ENCODE measurements at regions not wholly inside any gene's neighbourhood (a gene's known extent, or its start where the extent isn't known, plus 50 kb on each side); places are given as distances from the start of the nearest gene placed in this dataset.
"Not testable (repeated sequence)": the region's sequence is repeated elsewhere in the genome, so short reads cannot be mapped to it uniquely, and the experiment has no call there.

GRCh38 chr5:54885636-54886035 lies 99.8 kb downstream of the ESM1 start:
- no peak for DNase-seq (ENCODE audit: low read depth in 1 of 2, low spot score in 1 of 2)

- no peak for DNase-seq (ENCODE audit: low read depth in 1 of 2, low spot score in 1 of 2)
Observed at GRCh38 chr5:54884195-54884536, 101.2 kb downstream of the ESM1 start.

- no peak for DNase-seq (ENCODE audit: low read depth in 1 of 2, low spot score in 1 of 2)
Observed at GRCh38 chr5:54883374-54884194, 101.8 kb downstream of the ESM1 start.

GRCh38 chr5:54882841-54883240 lies 102.6 kb downstream of the ESM1 start:
- DNase-seq (ENCODE audit: low read depth in 1 of 2, low spot score in 1 of 2) = no peak

GRCh38 chr5:54882101-54882500 lies 103.3 kb downstream of the ESM1 start:
- DNase-seq (ENCODE audit: low read depth in 1 of 2, low spot score in 1 of 2) = no peak

- DNase-seq (ENCODE audit: low read depth in 1 of 2, low spot score in 1 of 2) = no peak
Observed at GRCh38 chr5:54881286-54882005, 103.9 kb downstream of the ESM1 start.

GRCh38 chr5:54876976-54877375 lies 108.4 kb downstream of the ESM1 start:
- no peak for DNase-seq (ENCODE audit: low read depth in 1 of 2, low spot score in 1 of 2)

- DNase-seq (ENCODE audit: low read depth in 1 of 2, low spot score in 1 of 2) = no peak
Observed at GRCh38 chr5:54876556-54876955, 108.8 kb downstream of the ESM1 start.

GRCh38 chr5:54874337-54875021 lies 110.9 kb downstream of the ESM1 start:
- no peak for DNase-seq (ENCODE audit: low read depth in 1 of 2, low spot score in 1 of 2)

- DNase-seq (ENCODE audit: low read depth in 1 of 2, low spot score in 1 of 2) = no peak
Observed at GRCh38 chr5:54873691-54874090, 111.7 kb downstream of the ESM1 start.

- DNase-seq (ENCODE audit: low read depth in 1 of 2, low spot score in 1 of 2) = no peak
Observed at GRCh38 chr5:54872810-54873209, 112.6 kb downstream of the ESM1 start.

- DNase-seq (ENCODE audit: low read depth in 1 of 2, low spot score in 1 of 2) = no peak
Observed at GRCh38 chr5:54870271-54870670, 115.1 kb downstream of the ESM1 start.

- no peak for DNase-seq (ENCODE audit: low read depth in 1 of 2, low spot score in 1 of 2)
Observed at GRCh38 chr5:54869691-54870090, 115.7 kb downstream of the ESM1 start.

GRCh38 chr5:54868511-54869483 lies 116.6 kb downstream of the ESM1 start:
- peak in 1 of 2 donors; percentile 17 for DNase-seq (ENCODE audit: low read depth in 1 of 2, low spot score in 1 of 2)

- DNase-seq (ENCODE audit: low read depth in 1 of 2, low spot score in 1 of 2) = no peak
Observed at GRCh38 chr5:54867310-54867944, 118.0 kb downstream of the ESM1 start.

GRCh38 chr5:54864911-54865515 lies 120.4 kb downstream of the ESM1 start:
- not testable (repeated sequence) for DNase-seq (ENCODE audit: low read depth in 1 of 2, low spot score in 1 of 2)

- DNase-seq (ENCODE audit: low read depth in 1 of 2, low spot score in 1 of 2) = no peak
Observed at GRCh38 chr5:54862036-54862435, 123.4 kb downstream of the ESM1 start.

GRCh38 chr5:54861212-54861894 lies 124.0 kb downstream of the ESM1 start:
- DNase-seq (ENCODE audit: low read depth in 1 of 2, low spot score in 1 of 2) = no peak

- no peak for DNase-seq (ENCODE audit: low read depth in 1 of 2, low spot score in 1 of 2)
Observed at GRCh38 chr5:54860321-54860720, 125.1 kb downstream of the ESM1 start.

Data from activated CD4-positive, alpha-beta T cell treated with anti-CD3 and anti-CD28 coated beads, Interleukin-2, amount 50 U/mL, for 24 hours (primary cell).